Panc1 (cell line): ENCODE measurements at regions not wholly inside any gene's neighbourhood (a gene's known extent, or its start where the extent isn't known, plus 50 kb on each side); places are given as distances from the start of the nearest gene placed in this dataset.
A peak's percentile ranks its signal among the peaks of the same experiment; 100 is the strongest.

Experiments
- ATAC-seq: fragments of 200-7000 bp; cut with Tn5 transposase; 2 replicates; pipeline ENCODE4 v1.9.1; 2020; ENCODE audit warnings: mild to moderate bottlenecking, moderate library complexity
- BruUV-seq: library from RNA; stranded (reverse); fragments of 400-500 nt; replicated peaks from 2 replicates; lab custom pipeline; 2021; lab: Mats Ljungman, UMichigan
- CTCF ChIA-PET: fragments of 300-600 bp; sonication (Branson Sonifier 250); formaldehyde crosslinking; loops from one replicate; lab custom pipeline; 2022; ENCODE audit warnings: antibody characterized with exemption; lab: Charles Lee
- POLR2A ChIA-PET: fragments of 300-600 bp; sonication (Branson Sonifier 250); formaldehyde crosslinking; loops from one replicate; lab custom pipeline; 2022; ENCODE audit warnings: antibody characterized with exemption; lab: Charles Lee
- DNase-seq: peaks from one replicate; pipeline ENCODE4 v3.0.0-alpha.2; 2010; ENCODE audit warnings: low read depth, low spot score
- H3K27ac ChIP-seq: 2 replicates; pipeline ENCODE4 v1.5.1; 2011; ENCODE audit warnings: mild to moderate bottlenecking, low read length, inconsistent platforms
- H3K27me3 ChIP-seq: fragments of 200-500 bp; sonication (Bioruptor generic); 2 replicates; pipeline ENCODE4 v1.6.0; 2014; ENCODE audit warnings: low read length, inconsistent platforms; ENCODE audit not compliant: control insufficient read depth, insufficient read depth
- H3K36me3 ChIP-seq: fragments of 200-500 bp; sonication (Bioruptor generic); 2 replicates; pipeline ENCODE4 v1.5.1; 2014; ENCODE audit warnings: inconsistent platforms, mild to moderate bottlenecking, low read length, moderate library complexity; ENCODE audit not compliant: control insufficient read depth, insufficient read depth
- H3K4me1 ChIP-seq: 2 replicates; pipeline ENCODE4 v1.5.1; 2011; ENCODE audit warnings: inconsistent platforms, mild to moderate bottlenecking, low read length, moderate library complexity; ENCODE audit not compliant: control insufficient read depth, insufficient read depth
- H3K4me3 ChIP-seq, 2 experiments: 2 replicates each; pipeline ENCODE4 v1.5.1; 2011 to 2012; ENCODE audit warnings: low read depth in 2 of 2, low read length in 2 of 2, mild to moderate bottlenecking in 2 of 2, inconsistent platforms in 1 of 2, moderate library complexity in 1 of 2
- H3K9me3 ChIP-seq: fragments of 200-500 bp; sonication (Bioruptor generic); 2 replicates; pipeline ENCODE4 v1.5.1; 2014; ENCODE audit warnings: low read depth, mild to moderate bottlenecking, inconsistent platforms, low read length, moderate library complexity; ENCODE audit not compliant: control insufficient read depth, insufficient read depth
- POLR2AphosphoS5 ChIP-seq: IDR thresholded peaks from 2 replicates; pipeline ENCODE4 v1.6.1; 2012; ENCODE audit warnings: mild to moderate bottlenecking, low read depth, low read length, moderate library complexity
- REST ChIP-seq, 2 experiments: IDR thresholded peaks; 2 replicates each; pipeline ENCODE4 v1.6.1; 2011 to 2012; ENCODE audit warnings: low read depth in 2 of 2, control low read depth in 1 of 2, low read length in 1 of 2, mild to moderate bottlenecking in 1 of 2, moderate library complexity in 1 of 2; ENCODE audit not compliant: insufficient read depth in 1 of 2
- SIN3A ChIP-seq: IDR thresholded peaks from 2 replicates; pipeline ENCODE4 v1.6.1; 2012; ENCODE audit warnings: low read depth, mild to moderate bottlenecking, low read length, moderate library complexity, borderline replicate concordance; ENCODE audit not compliant: insufficient read depth
- TCF7L2 ChIP-seq: IDR thresholded peaks from 2 replicates; pipeline ENCODE4 v1.6.1; 2011; ENCODE audit warnings: mild to moderate bottlenecking, low read depth, low read length, inconsistent platforms
- in situ Hi-C: cut with HindIII; loops from 2 replicates; pipeline ENCODE4 v1.10.0; 2016; ENCODE audit warnings: low sequenced_read_pairs, low pct_unique_long_range_greater_than_20kb
- intact Hi-C: fragments of 100-400 bp; cut with micrococcal nuclease; formaldehyde crosslinking; loops from one replicate; pipeline ENCODE4 v1.10.0; 2022; ENCODE audit not compliant: unreplicated experiment
- TF ChIP-seq, protein P1 (sequence below): fragments of 450-650 bp; IDR thresholded peaks from 2 replicates; pipeline ENCODE4 v1.5.1; 2017; ENCODE audit warnings: mild to moderate bottlenecking

DNA sequence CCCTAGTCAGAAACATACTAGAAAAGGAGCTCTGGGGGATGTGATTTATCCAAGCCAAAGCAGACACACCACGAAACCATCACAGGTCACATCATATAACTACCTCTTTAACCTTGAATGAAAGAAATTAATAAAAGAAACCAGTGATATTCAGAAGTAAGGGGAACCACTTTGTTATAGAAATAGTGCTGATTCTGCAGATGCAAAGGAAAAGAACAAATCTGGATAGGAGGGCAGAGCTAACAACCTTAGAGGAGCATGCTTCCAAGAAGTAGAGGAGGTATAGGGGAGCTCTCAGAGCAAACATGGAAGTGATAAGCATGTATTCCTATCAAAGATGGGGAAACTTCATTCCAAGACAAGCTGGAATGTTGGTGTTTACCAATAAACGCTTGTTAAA is 117.0 kb upstream of the MDM1 start:
- no TSS peak for BruUV-seq
- H3K27ac ChIP-seq = peak overlapping the region; percentile 65
- no peaks in the 10 kb centered on the region for H3K36me3 ChIP-seq
- no peak overlapping the region for H3K4me3 ChIP-seq
- DNase-seq (no peak), ATAC-seq (no peak)
- no peaks in the 10 kb centered on the region; the same call in 1 of the 2 replicates for H3K9me3 ChIP-seq
- CTCF ChIA-PET = no interaction called here
- POLR2A ChIA-PET = no interaction called here
- H3K4me1 ChIP-seq = peaks cover 42% of the 10 kb centered on the region
- TF ChIP-seq SIN3A = no peak
- TF ChIP-seq TCF7L2 = no peak
- no peak for TF ChIP-seq POLR2AphosphoS5
- TF ChIP-seq, protein P1, sequence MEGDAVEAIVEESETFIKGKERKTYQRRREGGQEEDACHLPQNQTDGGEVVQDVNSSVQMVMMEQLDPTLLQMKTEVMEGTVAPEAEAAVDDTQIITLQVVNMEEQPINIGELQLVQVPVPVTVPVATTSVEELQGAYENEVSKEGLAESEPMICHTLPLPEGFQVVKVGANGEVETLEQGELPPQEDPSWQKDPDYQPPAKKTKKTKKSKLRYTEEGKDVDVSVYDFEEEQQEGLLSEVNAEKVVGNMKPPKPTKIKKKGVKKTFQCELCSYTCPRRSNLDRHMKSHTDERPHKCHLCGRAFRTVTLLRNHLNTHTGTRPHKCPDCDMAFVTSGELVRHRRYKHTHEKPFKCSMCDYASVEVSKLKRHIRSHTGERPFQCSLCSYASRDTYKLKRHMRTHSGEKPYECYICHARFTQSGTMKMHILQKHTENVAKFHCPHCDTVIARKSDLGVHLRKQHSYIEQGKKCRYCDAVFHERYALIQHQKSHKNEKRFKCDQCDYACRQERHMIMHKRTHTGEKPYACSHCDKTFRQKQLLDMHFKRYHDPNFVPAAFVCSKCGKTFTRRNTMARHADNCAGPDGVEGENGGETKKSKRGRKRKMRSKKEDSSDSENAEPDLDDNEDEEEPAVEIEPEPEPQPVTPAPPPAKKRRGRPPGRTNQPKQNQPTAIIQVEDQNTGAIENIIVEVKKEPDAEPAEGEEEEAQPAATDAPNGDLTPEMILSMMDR = no peak
- no peak for TF ChIP-seq REST (IDR thresholded peaks at IDR 0.05; ENCODE audit: insufficient read depth in 1 of 2, low read depth in 2 of 2, low read length in 1 of 2)
- H3K27me3 ChIP-seq = no peaks in the 10 kb centered on the region
- intact Hi-C loops = no loop called here
- in situ Hi-C loops = no loop called here

DNA sequence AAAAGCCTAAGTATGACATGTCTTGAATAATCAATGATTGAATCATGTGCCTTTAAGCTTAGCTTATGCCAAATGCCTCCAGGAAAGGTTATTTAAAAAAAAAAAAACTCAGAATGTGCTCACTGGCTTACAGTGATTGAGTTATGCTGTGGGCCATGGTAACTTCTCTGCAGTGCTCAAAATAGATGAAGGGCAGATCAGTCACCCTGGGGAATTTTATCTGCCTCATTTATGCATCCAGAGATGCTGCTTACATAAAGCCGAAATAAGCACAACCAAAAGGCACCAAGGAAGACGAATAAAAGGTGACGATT is 118.7 kb upstream of the MDM1 start:
- ATAC-seq (no peak), DNase-seq (no peak)
- in situ Hi-C loops (no loop called here), intact Hi-C loops (no loop called here)
- Histone ChIP-seq H3K9me3 (no peaks in the 10 kb centered on the region), H3K36me3 (no peaks in the 10 kb centered on the region), H3K27me3 (no peaks in the 10 kb centered on the region), H3K4me3 (no peak overlapping the region), H3K27ac (peak overlapping the region; percentile 78), H3K4me1 (peaks cover 57% of the 10 kb centered on the region)
- BruUV-seq = no TSS peak
- TF ChIP-seq POLR2AphosphoS5 (no peak), REST (IDR thresholded peaks at IDR 0.05; ENCODE audit: insufficient read depth in 1 of 2, low read depth in 2 of 2, low read length in 1 of 2) (no peak), TCF7L2 (no peak), SIN3A (no peak)
- TF ChIP-seq, protein P1 = no peak
- ChIA-PET POLR2A (interaction anchor here (0.7 kb wide), 1 partner anchor 39 kb away, joined by 6 read pairs; no protein-coding TSS in a partner anchor), CTCF (interaction anchor here (0.7 kb wide), 1 partner anchor 43 kb away, joined by 4 read pairs; no protein-coding TSS in a partner anchor)
